ENCODE measurements at regions not wholly inside any gene's neighbourhood (a gene's known extent, or its start where the extent isn't known, plus 50 kb on each side); places are given as distances from the start of the nearest gene placed in this dataset.

- H3K4me3 Mint-ChIP-seq, result no peak overlapping the region
- H3K9me3 Mint-ChIP-seq, result no peaks in the 10 kb centered on the region
- no peak for TF ChIP-seq CTCF (IDR thresholded peaks at IDR 0.05)
- H3K27me3 Mint-ChIP-seq (ENCODE audit: low read depth, poor library complexity), result no peaks in the 10 kb centered on the region
- H3K4me1 Mint-ChIP-seq, result peaks cover 12% of the 10 kb centered on the region
- DNase-seq, result no peak
- no peak overlapping the region for H3K27ac Mint-ChIP-seq
- H3K36me3 Mint-ChIP-seq (ENCODE audit: low read depth), result no peaks in the 10 kb centered on the region
Observed at GRCh38 chr14:87080146-87080545, 912.8 kb downstream of the GALC start.

- Mint-ChIP-seq H3K4me1 (peaks cover 12% of the 10 kb centered on the region), H3K27ac (no peak overlapping the region), H3K9me3 (no peaks in the 10 kb centered on the region), H3K36me3 (ENCODE audit: low read depth) (no peaks in the 10 kb centered on the region), H3K27me3 (ENCODE audit: low read depth, poor library complexity) (no peaks in the 10 kb centered on the region), H3K4me3 (no peak overlapping the region)
- no peak for TF ChIP-seq CTCF (IDR thresholded peaks at IDR 0.05)
- no peak for DNase-seq
Observed at GRCh38 chr14:87079416-87079815, 913.6 kb downstream of the GALC start.

GRCh38 chr14:87076922-87077321, 916.1 kb downstream of the GALC start:
- Mint-ChIP-seq H3K9me3 (no peaks in the 10 kb centered on the region), H3K4me3 (no peak overlapping the region), H3K27me3 (ENCODE audit: low read depth, poor library complexity) (no peaks in the 10 kb centered on the region), H3K27ac (no peak overlapping the region), H3K4me1 (peaks cover 12% of the 10 kb centered on the region), H3K36me3 (ENCODE audit: low read depth) (no peaks in the 10 kb centered on the region)
- TF ChIP-seq CTCF (IDR thresholded peaks at IDR 0.05), result no peak
- no peak for DNase-seq

- Mint-ChIP-seq H3K4me3 (no peak overlapping the region), H3K36me3 (ENCODE audit: low read depth) (no peaks in the 10 kb centered on the region), H3K9me3 (no peaks in the 10 kb centered on the region), H3K4me1 (peaks cover 12% of the 10 kb centered on the region), H3K27me3 (ENCODE audit: low read depth, poor library complexity) (no peaks in the 10 kb centered on the region), H3K27ac (no peak overlapping the region)
- TF ChIP-seq CTCF (IDR thresholded peaks at IDR 0.05), result no peak
- DNase-seq, result no peak
Observed at GRCh38 chr14:87076146-87076545, 916.8 kb downstream of the GALC start.

- Mint-ChIP-seq H3K27me3 (ENCODE audit: low read depth, poor library complexity) (peaks cover 4% of the 10 kb centered on the region), H3K27ac (no peak overlapping the region), H3K4me3 (no peak overlapping the region), H3K36me3 (ENCODE audit: low read depth) (no peaks in the 10 kb centered on the region), H3K4me1 (peaks cover 7% of the 10 kb centered on the region), H3K9me3 (no peaks in the 10 kb centered on the region)
- TF ChIP-seq CTCF (IDR thresholded peaks at IDR 0.05), result no peak
- no peak for DNase-seq
Observed at GRCh38 chr14:87073880-87074570, 919.0 kb downstream of the GALC start.

GRCh38 chr14:87067591-87067990, 925.4 kb downstream of the GALC start:
- no peak for DNase-seq
- TF ChIP-seq CTCF (IDR thresholded peaks at IDR 0.05), result no peak
- no peak overlapping the region for H3K4me3 Mint-ChIP-seq
- H3K4me1 Mint-ChIP-seq, result peaks cover 8% of the 10 kb centered on the region
- H3K27me3 Mint-ChIP-seq (ENCODE audit: low read depth, poor library complexity), result peaks cover 4% of the 10 kb centered on the region
- H3K9me3 Mint-ChIP-seq, result no peaks in the 10 kb centered on the region
- H3K36me3 Mint-ChIP-seq (ENCODE audit: low read depth), result no peaks in the 10 kb centered on the region
- no peak overlapping the region for H3K27ac Mint-ChIP-seq

All from nephron progenitor cell (in vitro differentiated cells).